ENCODE measurements at regions not wholly inside any gene's neighbourhood (a gene's known extent, or its start where the extent isn't known, plus 50 kb on each side); places are given as distances from the start of the nearest gene placed in this dataset.

- Mint-ChIP-seq H3K9me3 (peaks cover 2% of the 10 kb centered on the region), H3K4me1 (no peaks in the 10 kb centered on the region), H3K27me3 (no peaks in the 10 kb centered on the region), H3K36me3 (ENCODE audit: low read depth) (no peaks in the 10 kb centered on the region), H3K4me3 (no peak overlapping the region), H3K27ac (no peak overlapping the region)
- no peak for TF ChIP-seq CTCF (IDR thresholded peaks at IDR 0.05)
- ATAC-seq (ENCODE audit: low read depth) (no peak), DNase-seq (no peak)
- intact Hi-C loops (cut with micrococcal nuclease): no loop called here
- ChIA-PET CTCF (interaction anchor here (1.4 kb wide), 1 partner anchor 12 kb away, joined by 3 read pairs; no protein-coding TSS in a partner anchor), POLR2A (no interaction called here)
These were observed 123.3 kb upstream of the THY1 start for GRCh38 chr11:119545978-119546915.

GRCh38 chr11:119540370-119541125 is 117.6 kb upstream of the THY1 start:
- Mint-ChIP-seq H3K9me3 (no peaks in the 10 kb centered on the region), H3K27me3 (peaks cover 23% of the 10 kb centered on the region), H3K4me1 (no peaks in the 10 kb centered on the region), H3K27ac (no peak overlapping the region), H3K4me3 (no peak overlapping the region), H3K36me3 (ENCODE audit: low read depth) (no peaks in the 10 kb centered on the region)
- ChIA-PET POLR2A (no interaction called here), CTCF (no interaction called here)
- ATAC-seq (ENCODE audit: low read depth): no peak
- DNase-seq: no peak
- TF ChIP-seq CTCF (IDR thresholded peaks at IDR 0.05): no peak
- intact Hi-C loops (cut with micrococcal nuclease): no loop called here

GRCh38 chr11:119539583-119539982 is 116.6 kb upstream of the THY1 start:
- intact Hi-C loops (cut with micrococcal nuclease): no loop called here
- Mint-ChIP-seq H3K27me3 (peaks cover 25% of the 10 kb centered on the region), H3K27ac (no peak overlapping the region), H3K4me1 (no peaks in the 10 kb centered on the region), H3K9me3 (no peaks in the 10 kb centered on the region), H3K36me3 (ENCODE audit: low read depth) (no peaks in the 10 kb centered on the region), H3K4me3 (no peak overlapping the region)
- ChIA-PET CTCF (no interaction called here), POLR2A (no interaction called here)
- TF ChIP-seq CTCF (IDR thresholded peaks at IDR 0.05): no peak
- no peak for DNase-seq
- no peak for ATAC-seq (ENCODE audit: low read depth)

DNA sequence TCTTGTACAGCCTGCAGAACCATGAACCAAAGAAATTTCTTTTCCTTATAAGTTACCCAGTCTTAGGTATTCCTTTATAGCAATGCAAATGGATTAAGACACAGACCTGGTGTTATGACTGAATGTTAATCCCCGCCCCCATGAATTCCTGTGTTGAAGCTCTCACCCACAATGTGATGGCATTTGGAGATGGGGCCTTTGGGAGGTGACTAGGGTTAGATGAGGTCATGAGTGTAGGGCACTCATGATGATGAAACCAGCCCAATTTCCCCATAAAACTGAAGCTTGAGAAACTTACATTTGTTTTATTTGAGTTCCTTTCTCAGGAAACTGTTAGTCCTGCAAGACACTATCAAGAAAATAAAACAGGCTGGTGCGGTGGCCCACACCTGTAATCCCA is 115.8 kb upstream of the THY1 start:
- H3K27me3 Mint-ChIP-seq: peaks cover 29% of the 10 kb centered on the region
- no peaks in the 10 kb centered on the region for H3K4me1 Mint-ChIP-seq
- POLR2A ChIA-PET: interaction anchor here (0.6 kb wide), 1 partner anchor 103 kb away, joined by 6 read pairs; no protein-coding TSS in a partner anchor
- no peak for ATAC-seq (ENCODE audit: low read depth)
- H3K9me3 Mint-ChIP-seq: no peaks in the 10 kb centered on the region
- TF ChIP-seq CTCF (IDR thresholded peaks at IDR 0.05): no peak
- DNase-seq: no peak
- H3K4me3 Mint-ChIP-seq: no peak overlapping the region
- intact Hi-C loops (cut with micrococcal nuclease): no loop called here
- no peak overlapping the region for H3K27ac Mint-ChIP-seq
- CTCF ChIA-PET: interaction anchor here (1.4 kb wide), 1 partner anchor 61 kb away, joined by 3 read pairs; no protein-coding TSS in a partner anchor
- no peaks in the 10 kb centered on the region for H3K36me3 Mint-ChIP-seq (ENCODE audit: low read depth)
